HepG2 (cell line): ENCODE measurements at regions not wholly inside any gene's neighbourhood (a gene's known extent, or its start where the extent isn't known, plus 50 kb on each side); places are given as distances from the start of the nearest gene placed in this dataset.

Experiments used
- ATAC-seq: fragments of 200-7000 bp; cut with Tn5 transposase; 3 replicates; pipeline ENCODE4 v1.9.1; 2020; ENCODE audit warnings: mild to moderate bottlenecking, moderate library complexity
- BruUV-seq: library from RNA; stranded (reverse); fragments of 400-500 nt; replicated peaks from 2 replicates; lab custom pipeline; 2021; lab: Mats Ljungman, UMichigan
- CTCF ChIA-PET: fragments of 300-600 bp; formaldehyde crosslinking; extraction: SDS; loops from one replicate; lab custom pipeline; 2021; ENCODE audit warnings: low total read pairs, inconsistent platforms, low intra/inter-chr PET ratio; lab: Yijun Ruan, JAX
- POLR2A ChIA-PET: fragments of 350-600 bp; sonication (Branson Sonifier 250); formaldehyde crosslinking; loops from one replicate; lab custom pipeline; 2020; ENCODE audit warnings: antibody characterized with exemption, inconsistent platforms; lab: Yijun Ruan, JAX
- DNase-seq: peaks from one replicate; pipeline ENCODE4 v3.0.0-alpha.2; 2015; ENCODE audit warnings: low spot score
- FAIRE-seq: peaks from 3 replicates; lab custom pipeline; 2011; peaks lifted over from hg19 to GRCh38; lab: Jason Lieb, UNC
- H2AFZ ChIP-seq: one replicate; pipeline ENCODE4 v1.6.1; 2011; ENCODE audit warnings: low read length, inconsistent platforms
- H3K27ac ChIP-seq: fragments of 300-600 bp; 3 replicates; pipeline ENCODE4 v1.8.0; 2011; ENCODE audit warnings: mixed run types, mild to moderate bottlenecking, mixed read lengths, low read length, inconsistent platforms; ENCODE audit not compliant: insufficient read depth; ENCODE audit errors: extremely low read length
- H3K27me3 ChIP-seq, 2 experiments: fragments of 200-600 bp in 1 of 2; 2 replicates in 1 of 2; 3 replicates in 1 of 2; pipeline versions ENCODE4 v1.6.0 to v1.8.0; 2011; ENCODE audit warnings: low read length in 2 of 2, mild to moderate bottlenecking in 2 of 2, moderate library complexity in 2 of 2, inconsistent platforms in 1 of 2; ENCODE audit not compliant: insufficient read depth in 2 of 2, control insufficient read depth in 1 of 2
- H3K36me3 ChIP-seq, 2 experiments: fragments of 200-600 bp in 1 of 2; replicated peaks in 1 of 2; 2 replicates in 1 of 2; 3 replicates in 1 of 2; pipeline versions ENCODE4 v1.5.1 to v1.8.0; 2011; ENCODE audit warnings: low read length in 2 of 2, inconsistent platforms in 1 of 2; ENCODE audit not compliant: insufficient read depth in 2 of 2, control insufficient read depth in 1 of 2
- H3K4me1 ChIP-seq: 2 replicates; pipeline ENCODE4 v1.5.1; 2012; ENCODE audit warnings: low read length, inconsistent platforms; ENCODE audit not compliant: insufficient read depth
- H3K4me2 ChIP-seq: 2 replicates; pipeline ENCODE4 v1.6.0; 2011; ENCODE audit warnings: low read depth, low read length, inconsistent platforms
- H3K4me3 ChIP-seq, 3 experiments: fragments of 200-600 bp in 1 of 3; sonication (generic), shearing (Covaris generic) in 1 of 3; replicated peaks in 1 of 3; 2 replicates each; pipeline ENCODE4 v1.5.1; 2011 to 2016; ENCODE audit warnings: low read length in 3 of 3, inconsistent platforms in 2 of 3, low read depth in 2 of 3, mild to moderate bottlenecking in 2 of 3, control low read depth in 1 of 3, mixed read lengths in 1 of 3; ENCODE audit not compliant: insufficient read depth in 1 of 3
- H3K79me2 ChIP-seq: one replicate; pipeline ENCODE4 v1.6.1; 2011; ENCODE audit warnings: low read length, inconsistent platforms; ENCODE audit not compliant: insufficient read depth
- H3K9ac ChIP-seq: 2 replicates; pipeline ENCODE4 v1.6.0; 2011; ENCODE audit warnings: mild to moderate bottlenecking, low read depth, low read length, inconsistent platforms; ENCODE audit not compliant: insufficient read depth
- H3K9me3 ChIP-seq: 2 replicates; pipeline ENCODE4 v1.5.1; 2012; ENCODE audit warnings: mild to moderate bottlenecking, low read length
- H4K20me1 ChIP-seq: 2 replicates; pipeline ENCODE4 v1.6.0; 2011; ENCODE audit warnings: inconsistent platforms, mild to moderate bottlenecking, low read length, moderate library complexity; ENCODE audit not compliant: insufficient read depth
- HNF4A ChIP-seq: sonication (generic); formaldehyde crosslinking; IDR thresholded peaks from 2 replicates; pipeline ENCODE4 v1.4.0; 2020; ENCODE audit warnings: missing genetic modification reagents
- MAFG ChIP-seq: sonication (generic); formaldehyde crosslinking; IDR thresholded peaks from 2 replicates; pipeline ENCODE4 v1.5.1; 2020; ENCODE audit warnings: mild to moderate bottlenecking, missing genetic modification reagents
- SP5 ChIP-seq: IDR thresholded peaks from 2 replicates; pipeline ENCODE4 v1.6.1; 2016; ENCODE audit warnings: low read depth, borderline replicate concordance
- TBL1XR1 ChIP-seq: fragments of 150-350 bp; IDR thresholded peaks from 2 replicates; pipeline ENCODE4 v1.6.1; 2014; ENCODE audit warnings: borderline replicate concordance, low read length; ENCODE audit not compliant: partially characterized antibody
- TEAD2 ChIP-seq: sonication (generic); formaldehyde crosslinking; IDR thresholded peaks from 2 replicates; pipeline ENCODE4 v1.9.0; 2021; ENCODE audit warnings: missing genetic modification reagents
- TIGD3 ChIP-seq: sonication (generic); formaldehyde crosslinking; IDR thresholded peaks from 2 replicates; pipeline ENCODE4 v1.5.1; 2020; ENCODE audit warnings: mild to moderate bottlenecking, missing genetic modification reagents, borderline replicate concordance
- ZC3H13 ChIP-seq: sonication (generic); formaldehyde crosslinking; IDR thresholded peaks from 2 replicates; pipeline ENCODE4 v1.8.1; 2023; ENCODE audit warnings: mild to moderate bottlenecking, missing genetic modification reagents, moderate library complexity
- ZFP36 ChIP-seq: fragments of 150-350 bp; IDR thresholded peaks from 2 replicates; pipeline ENCODE4 v1.6.1; 2018; ENCODE audit warnings: borderline replicate concordance, low read length, low read depth; ENCODE audit not compliant: partially characterized antibody
- ZHX1 ChIP-seq: sonication (generic); formaldehyde crosslinking; IDR thresholded peaks from 2 replicates; pipeline ENCODE4 v1.8.1; 2022; ENCODE audit warnings: low read depth, mild to moderate bottlenecking, missing genetic modification reagents
- ZNF329 ChIP-seq: sonication (generic); formaldehyde crosslinking; IDR thresholded peaks from 2 replicates; pipeline ENCODE4 v1.9.0; 2021; ENCODE audit warnings: low read depth, mild to moderate bottlenecking, missing genetic modification reagents
- ZNF501 ChIP-seq: sonication (generic); formaldehyde crosslinking; IDR thresholded peaks from 2 replicates; pipeline ENCODE4 v1.5.1; 2020; ENCODE audit warnings: mild to moderate bottlenecking, moderate library complexity, missing genetic modification reagents
- ZNF510 ChIP-seq: sonication (generic); formaldehyde crosslinking; IDR thresholded peaks from 2 replicates; pipeline ENCODE4 v1.4.0; 2020; ENCODE audit warnings: low read depth, mild to moderate bottlenecking, missing genetic modification reagents
- ZNF550 ChIP-seq: sonication (generic); formaldehyde crosslinking; IDR thresholded peaks from 2 replicates; pipeline ENCODE4 v1.4.0; 2020; ENCODE audit warnings: mild to moderate bottlenecking, missing genetic modification reagents, borderline replicate concordance
- ZNF790 ChIP-seq: sonication (generic); formaldehyde crosslinking; IDR thresholded peaks from 2 replicates; pipeline ENCODE4 v1.8.0; 2022; ENCODE audit warnings: missing genetic modification reagents, mild to moderate bottlenecking, borderline replicate concordance
- ZNF891 ChIP-seq: sonication (generic); formaldehyde crosslinking; IDR thresholded peaks from 2 replicates; pipeline ENCODE4 v1.5.0; 2020; ENCODE audit warnings: mild to moderate bottlenecking, missing genetic modification reagents
- WGBS: methylation state at CpG from one replicate; pipeline ENCODE4 v1.1.6; 2017; ENCODE audit warnings: low lambda C conversion rate; 5-methylcytosine and 5-hydroxymethylcytosine counted together
- in situ Hi-C: cut with HindIII; loops from 2 replicates; pipeline ENCODE4 v1.10.0; 2017; ENCODE audit warnings: low pct_unique_long_range_greater_than_20kb; ENCODE audit not compliant: extremely low pct_ligation_motif_present
- intact Hi-C: fragments of 100-400 bp; cut with micrococcal nuclease; formaldehyde crosslinking; loops from one replicate; pipeline ENCODE4 v1.10.0; 2022; ENCODE audit not compliant: unreplicated experiment
- TF ChIP-seq, protein P1 (sequence below): sonication (generic); formaldehyde crosslinking; IDR thresholded peaks from 2 replicates; pipeline ENCODE4 v1.4.0; 2020; ENCODE audit warnings: missing genetic modification reagents, borderline replicate concordance
- TF ChIP-seq, protein P2 (sequence below): sonication (generic); formaldehyde crosslinking; IDR thresholded peaks from 2 replicates; pipeline ENCODE4 v1.5.0; 2020; ENCODE audit warnings: missing genetic modification reagents
- TF ChIP-seq, protein P3 (sequence below): sonication (generic); formaldehyde crosslinking; IDR thresholded peaks from 2 replicates; pipeline ENCODE4 v1.4.0; 2020; ENCODE audit warnings: mild to moderate bottlenecking, missing genetic modification reagents

- POLR2A ChIA-PET: no interaction called here
- BruUV-seq: no TSS peak
- Histone ChIP-seq H3K27ac (no peak overlapping the region), H3K4me2 (no peak overlapping the region), H3K36me3 (no peaks in the 10 kb centered on the region), H3K4me3 (no peak overlapping the region), H3K4me1 (no peaks in the 10 kb centered on the region), H2AFZ (no peak overlapping the region), H3K27me3 (peaks cover 0 to 34% of the 10 kb centered on the region in 2 experiments; a peak in 3 of 5 replicates), H3K9me3 (peaks cover 5% of the 10 kb centered on the region), H4K20me1 (no peaks in the 10 kb centered on the region), H3K9ac (no peak overlapping the region), H3K79me2 (no peaks in the 10 kb centered on the region)
- WGBS: 49% methylated on average over 6 of the region's 14 CpGs
- in situ Hi-C loops (no loop called here), intact Hi-C loops (no loop called here)
- DNase-seq: no peak
- CTCF ChIA-PET: no interaction called here
- no peak for FAIRE-seq
- no peak for ATAC-seq
- TF ChIP-seq ZNF891 (CRISPR knock-in tag) (no peak), TEAD2 (CRISPR knock-in tag) (no peak), ZNF510 (no peak), ZNF550 (no peak), TIGD3 (CRISPR knock-in tag) (no peak), HNF4A (CRISPR knock-in tag) (no peak), TBL1XR1 (no peak), ZFP36 (no peak), ZC3H13 (no peak), SP5 (no peak), ZNF790 (CRISPR knock-in tag) (no peak), MAFG (CRISPR knock-in tag) (no peak), ZHX1 (CRISPR knock-in tag) (no peak), ZNF501 (CRISPR knock-in tag) (no peak), ZNF329 (CRISPR knock-in tag) (no peak)
- TF ChIP-seq, protein P1, sequence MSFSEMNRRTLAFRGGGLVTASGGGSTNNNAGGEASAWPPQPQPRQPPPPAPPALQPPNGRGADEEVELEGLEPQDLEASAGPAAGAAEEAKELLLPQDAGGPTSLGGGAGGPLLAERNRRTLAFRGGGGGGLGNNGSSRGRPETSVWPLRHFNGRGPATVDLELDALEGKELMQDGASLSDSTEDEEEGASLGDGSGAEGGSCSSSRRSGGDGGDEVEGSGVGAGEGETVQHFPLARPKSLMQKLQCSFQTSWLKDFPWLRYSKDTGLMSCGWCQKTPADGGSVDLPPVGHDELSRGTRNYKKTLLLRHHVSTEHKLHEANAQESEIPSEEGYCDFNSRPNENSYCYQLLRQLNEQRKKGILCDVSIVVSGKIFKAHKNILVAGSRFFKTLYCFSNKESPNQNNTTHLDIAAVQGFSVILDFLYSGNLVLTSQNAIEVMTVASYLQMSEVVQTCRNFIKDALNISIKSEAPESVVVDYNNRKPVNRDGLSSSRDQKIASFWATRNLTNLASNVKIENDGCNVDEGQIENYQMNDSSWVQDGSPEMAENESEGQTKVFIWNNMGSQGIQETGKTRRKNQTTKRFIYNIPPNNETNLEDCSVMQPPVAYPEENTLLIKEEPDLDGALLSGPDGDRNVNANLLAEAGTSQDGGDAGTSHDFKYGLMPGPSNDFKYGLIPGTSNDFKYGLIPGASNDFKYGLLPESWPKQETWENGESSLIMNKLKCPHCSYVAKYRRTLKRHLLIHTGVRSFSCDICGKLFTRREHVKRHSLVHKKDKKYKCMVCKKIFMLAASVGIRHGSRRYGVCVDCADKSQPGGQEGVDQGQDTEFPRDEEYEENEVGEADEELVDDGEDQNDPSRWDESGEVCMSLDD (CRISPR knock-in tag): no peak
- TF ChIP-seq, protein P2, sequence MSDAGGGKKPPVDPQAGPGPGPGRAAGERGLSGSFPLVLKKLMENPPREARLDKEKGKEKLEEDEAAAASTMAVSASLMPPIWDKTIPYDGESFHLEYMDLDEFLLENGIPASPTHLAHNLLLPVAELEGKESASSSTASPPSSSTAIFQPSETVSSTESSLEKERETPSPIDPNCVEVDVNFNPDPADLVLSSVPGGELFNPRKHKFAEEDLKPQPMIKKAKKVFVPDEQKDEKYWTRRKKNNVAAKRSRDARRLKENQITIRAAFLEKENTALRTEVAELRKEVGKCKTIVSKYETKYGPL (CRISPR knock-in tag): no peak
- TF ChIP-seq, protein P3, sequence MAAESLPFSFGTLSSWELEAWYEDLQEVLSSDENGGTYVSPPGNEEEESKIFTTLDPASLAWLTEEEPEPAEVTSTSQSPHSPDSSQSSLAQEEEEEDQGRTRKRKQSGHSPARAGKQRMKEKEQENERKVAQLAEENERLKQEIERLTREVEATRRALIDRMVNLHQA (CRISPR knock-in tag): no peak
Observed at GRCh38 chr2:2826209-2826551, 495.1 kb upstream of the MYT1L start.
